ENCODE measurements at regions not wholly inside any gene's neighbourhood (a gene's known extent, or its start where the extent isn't known, plus 50 kb on each side); places are given as distances from the start of the nearest gene placed in this dataset.

- DNase-seq: no peak
- intact Hi-C loops (cut with DNase I): no loop called here
- Histone ChIP-seq H3K4me3 (no peak overlapping the region), H3K27me3 (no peaks in the 10 kb centered on the region), H3K9me3 (no peaks in the 10 kb centered on the region), H3K4me1 (no peaks in the 10 kb centered on the region), H3K36me3 (no peaks in the 10 kb centered on the region), H3K27ac (no peak overlapping the region)
- TF ChIP-seq POLR2AphosphoS5 (IDR thresholded peaks at IDR 0.05) (no peak), CTCF (IDR thresholded peaks at IDR 0.05) (no peak), EP300 (IDR thresholded peaks at IDR 0.05) (no peak), POLR2A (IDR thresholded peaks at IDR 0.05) (no peak)
- 93 to 96% methylated on average over 1 of the region's 1 CpG for WGBS, 2 donors
Observed at GRCh38 chr11:104782377-104782754, 115.9 kb downstream of the CASP12 start.

- WGBS, 2 donors: 88 to 93% methylated on average over 4 of the region's 4 CpGs
- DNase-seq: no peak
- no peak for TF ChIP-seq EP300 (IDR thresholded peaks at IDR 0.05)
- TF ChIP-seq POLR2AphosphoS5 (IDR thresholded peaks at IDR 0.05): no peak
- TF ChIP-seq CTCF (IDR thresholded peaks at IDR 0.05): no peak
- TF ChIP-seq POLR2A (IDR thresholded peaks at IDR 0.05): no peak
- no peaks in the 10 kb centered on the region for H3K36me3 ChIP-seq
- intact Hi-C loops (cut with DNase I): no loop called here
- H3K27ac ChIP-seq: no peak overlapping the region
- H3K4me3 ChIP-seq: no peak overlapping the region
- no peaks in the 10 kb centered on the region for H3K9me3 ChIP-seq
- no peaks in the 10 kb centered on the region for H3K4me1 ChIP-seq
- H3K27me3 ChIP-seq: no peaks in the 10 kb centered on the region
Observed at GRCh38 chr11:104781719-104782376, 116.4 kb downstream of the CASP12 start.

GRCh38 chr11:104781037-104781436 is 117.2 kb downstream of the CASP12 start:
- intact Hi-C loops (cut with DNase I): no loop called here
- no peak for DNase-seq
- Histone ChIP-seq H3K4me3 (no peak overlapping the region), H3K36me3 (no peaks in the 10 kb centered on the region), H3K9me3 (no peaks in the 10 kb centered on the region), H3K27me3 (no peaks in the 10 kb centered on the region), H3K4me1 (no peaks in the 10 kb centered on the region), H3K27ac (no peak overlapping the region)
- 68 to 79% methylated on average over 1 of the region's 1 CpG for WGBS, 2 donors
- TF ChIP-seq POLR2A (IDR thresholded peaks at IDR 0.05) (no peak), POLR2AphosphoS5 (IDR thresholded peaks at IDR 0.05) (no peak), CTCF (IDR thresholded peaks at IDR 0.05) (no peak), EP300 (IDR thresholded peaks at IDR 0.05) (no peak)

- intact Hi-C loops (cut with DNase I): no loop called here
- TF ChIP-seq CTCF (IDR thresholded peaks at IDR 0.05) (no peak), POLR2AphosphoS5 (IDR thresholded peaks at IDR 0.05) (no peak), POLR2A (IDR thresholded peaks at IDR 0.05) (no peak), EP300 (IDR thresholded peaks at IDR 0.05) (no peak)
- 84 to 95% methylated on average over 3 of the region's 3 CpGs for WGBS, 2 donors
Observed at GRCh38 chr11:104776501-104777170, 121.6 kb downstream of the CASP12 start.

More at GRCh38 chr11:104776501-104777170, 121.6 kb downstream of the CASP12 start:
- Histone ChIP-seq H3K36me3 (no peaks in the 10 kb centered on the region), H3K9me3 (no peaks in the 10 kb centered on the region), H3K27ac (no peak overlapping the region), H3K4me3 (no peak overlapping the region), H3K4me1 (peaks cover 0 to 16% (median 7%) of the 10 kb centered on the region in 4 donors), H3K27me3 (no peaks in the 10 kb centered on the region)
- DNase-seq: no peak
